GM21528 (cell line): ENCODE measurements at regions not wholly inside any gene's neighbourhood (a gene's known extent, or its start where the extent isn't known, plus 50 kb on each side); places are given as distances from the start of the nearest gene placed in this dataset.
"Not testable (repeated sequence)": the region's sequence is repeated elsewhere in the genome, so short reads cannot be mapped to it uniquely, and the experiment has no call there.

Experiments used
- ATAC-seq: cut with Tn5 transposase; IDR thresholded peaks from one replicate; pipeline ENCODE4 v1.9.1; 2021; ENCODE audit warnings: mild to moderate bottlenecking, moderate library complexity; ENCODE audit not compliant: unreplicated experiment, low FRiP score

DNA sequence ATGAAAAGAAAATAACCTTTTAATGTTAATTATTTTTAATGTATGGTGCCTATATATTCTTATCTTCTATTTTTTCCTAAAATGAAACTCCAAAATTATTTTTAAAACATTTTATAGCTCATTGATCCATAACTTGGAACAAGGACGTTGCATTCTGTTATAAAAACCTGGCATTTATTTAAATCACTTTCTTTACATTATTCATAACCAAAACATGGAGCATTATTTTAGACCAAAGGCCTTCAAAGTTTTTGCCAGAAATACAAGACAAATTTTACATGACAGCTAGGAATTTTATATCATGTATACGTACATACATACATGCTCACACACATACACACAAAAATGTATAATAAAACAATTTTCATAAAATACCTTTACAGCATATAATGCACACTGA, 259.8 kb downstream of the QDPR start:
- ATAC-seq: no peak

DNA sequence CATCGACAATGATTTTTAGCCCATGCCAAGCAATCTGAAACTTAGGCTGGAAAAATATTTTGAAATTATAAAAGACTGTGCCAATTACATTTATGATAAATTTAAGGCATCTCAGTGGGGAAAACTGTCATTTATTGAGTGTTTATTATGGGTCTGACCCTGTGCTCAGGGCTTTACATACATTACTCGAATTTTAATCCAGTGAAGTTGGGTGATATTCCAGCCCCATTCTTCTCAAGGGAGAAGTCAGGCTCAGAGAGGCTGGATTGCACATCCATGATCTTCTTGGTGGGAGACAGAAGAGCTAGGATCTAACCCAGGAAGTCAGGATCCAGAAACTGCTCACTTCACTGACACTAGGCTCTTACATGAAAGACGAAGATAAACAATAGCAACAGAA, 260.8 kb downstream of the QDPR start:
- no peak for ATAC-seq

DNA sequence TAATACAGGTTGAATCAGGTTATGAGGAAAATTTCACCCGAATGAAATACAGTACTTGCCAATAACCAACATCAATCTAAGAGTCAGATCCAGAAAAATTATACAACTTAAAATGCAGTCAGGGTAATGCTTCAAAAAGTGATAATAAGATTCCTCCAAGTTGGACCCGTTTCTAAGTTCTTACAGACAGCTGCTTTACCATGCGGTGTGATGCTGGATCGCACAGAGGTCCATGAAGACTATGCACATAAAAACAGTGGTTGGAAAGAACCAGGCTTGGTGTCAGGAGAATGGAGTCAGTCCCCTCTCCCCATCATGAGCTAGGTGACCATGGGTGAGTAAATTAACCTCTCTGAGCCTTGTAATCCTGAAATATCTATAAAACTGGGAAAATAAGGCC, 261.3 kb downstream of the QDPR start:
- no peak for ATAC-seq

DNA sequence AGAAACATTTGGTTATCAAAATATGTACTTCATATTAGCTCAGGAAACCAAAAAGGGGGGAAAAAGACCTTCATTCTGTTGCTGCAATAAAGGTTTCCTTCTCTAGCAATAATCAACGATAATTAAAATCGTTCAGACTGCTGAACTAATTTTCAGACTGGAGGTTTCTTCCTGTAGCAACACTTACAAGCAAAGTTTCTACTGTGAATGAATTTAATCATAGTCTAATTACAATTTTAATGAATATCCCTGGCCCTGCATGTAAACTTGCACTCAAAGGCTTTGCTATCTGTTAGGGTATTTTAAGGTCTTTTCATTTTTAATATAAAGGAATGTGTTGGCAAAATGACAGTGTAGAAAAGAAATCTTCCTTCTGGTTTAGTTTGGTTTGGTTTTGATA, 265.2 kb downstream of the QDPR start:
- ATAC-seq: no peak

DNA sequence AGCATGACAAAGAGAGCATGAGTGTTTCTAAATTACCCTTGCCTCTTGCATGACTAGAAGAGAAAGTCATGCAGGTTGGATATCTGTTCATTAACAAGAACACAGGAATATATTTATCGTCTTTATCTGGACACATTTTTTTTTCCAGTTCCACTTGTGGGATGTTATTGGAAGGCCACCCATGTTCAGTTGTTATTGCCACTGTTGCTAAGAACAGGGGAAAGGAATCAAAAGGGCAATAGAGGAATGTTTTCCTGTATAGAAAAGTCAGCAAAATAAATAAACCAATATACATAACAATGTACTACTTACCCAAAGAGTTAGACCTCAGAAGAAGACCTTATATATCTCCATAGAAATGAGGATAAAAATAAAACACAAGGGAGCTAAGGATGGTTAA, 270.1 kb downstream of the QDPR start:
- no peak for ATAC-seq

DNA sequence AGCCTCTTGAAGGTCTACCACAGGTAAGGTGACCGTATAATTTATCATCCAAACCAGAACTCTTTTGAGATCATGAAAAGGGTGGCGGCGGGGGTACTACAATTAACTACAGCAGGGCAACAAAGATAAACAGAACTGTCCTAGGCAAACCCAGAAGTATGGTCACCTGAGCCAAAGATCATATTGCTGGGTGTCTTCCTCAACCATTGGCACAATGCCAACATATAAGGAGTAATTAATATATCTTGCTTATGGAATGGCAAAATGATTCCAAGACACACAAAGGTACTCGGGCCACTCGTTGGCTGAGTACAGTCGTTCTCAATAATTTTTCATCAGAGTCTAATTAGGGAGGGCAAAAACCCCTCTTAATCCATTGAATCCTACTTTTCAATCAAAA, 273.3 kb downstream of the QDPR start:
- no peak for ATAC-seq

DNA sequence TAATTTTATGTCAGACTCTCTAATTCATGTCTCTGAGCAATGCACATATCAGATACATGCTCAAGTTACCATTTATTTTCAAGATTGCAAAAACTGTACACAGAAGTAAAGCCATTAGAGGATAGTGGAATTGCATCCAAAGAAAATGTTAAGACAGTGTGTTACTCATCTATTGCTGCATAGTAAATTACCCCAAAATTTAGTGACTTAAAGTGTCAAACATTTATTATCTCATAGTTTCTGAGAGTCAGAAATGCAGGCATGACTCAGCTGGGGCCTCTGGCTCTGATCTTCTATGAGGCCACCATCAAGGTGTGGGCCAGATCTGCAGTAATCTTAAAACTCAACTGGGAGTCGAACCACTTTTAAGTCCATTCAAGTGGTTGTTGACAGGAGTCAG, 275.2 kb downstream of the QDPR start:
- no peak for ATAC-seq

DNA sequence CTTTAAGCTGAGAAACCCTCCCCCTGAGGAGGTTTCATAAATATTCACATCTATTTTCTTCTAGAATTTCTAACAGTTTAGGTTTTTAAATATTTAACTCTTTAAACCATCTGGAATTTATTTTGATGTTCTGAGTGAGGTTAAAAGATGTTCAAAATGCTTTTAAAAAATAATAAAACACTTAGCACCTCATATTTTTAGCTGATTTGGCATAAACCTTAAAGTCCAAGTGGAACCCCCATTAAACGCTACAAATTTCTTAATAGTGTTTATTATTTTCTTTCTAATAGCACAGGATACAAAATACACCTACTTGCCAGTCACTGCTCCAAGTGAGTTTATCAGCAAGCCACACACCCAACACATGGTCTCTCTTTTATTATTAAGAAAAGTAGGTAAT, 277.2 kb downstream of the QDPR start:
- ATAC-seq: no peak

DNA sequence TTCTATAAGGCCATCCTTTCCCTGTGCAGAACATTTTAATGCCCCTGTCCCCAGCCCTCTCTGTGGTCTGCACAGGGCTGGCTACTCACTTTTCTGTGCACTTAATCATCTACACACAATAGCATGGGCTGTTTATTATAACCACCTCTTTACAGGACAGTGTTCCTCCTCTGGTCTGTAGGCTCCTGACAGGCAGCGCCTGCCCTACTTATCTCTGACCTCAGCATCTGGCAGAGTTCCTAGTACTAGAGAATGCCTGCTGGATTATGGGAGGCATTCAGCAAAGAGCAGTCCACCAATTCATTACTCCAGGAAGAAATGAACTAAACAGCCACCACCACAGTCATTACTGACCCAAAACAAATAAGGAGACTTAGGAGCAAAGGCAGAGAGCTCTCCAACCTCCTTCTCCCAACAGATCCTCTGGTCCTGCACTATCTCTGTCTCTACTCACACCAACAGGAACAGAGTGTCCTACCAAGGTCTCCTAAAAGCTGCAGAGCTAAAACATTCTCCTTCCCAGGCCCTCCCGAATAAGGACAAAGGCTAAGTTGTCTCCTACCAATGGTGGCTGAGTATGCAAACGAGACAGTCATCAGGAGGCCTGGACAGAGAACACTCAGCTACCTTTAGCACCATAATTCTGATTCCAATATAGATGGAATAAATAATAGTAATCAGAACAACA, 279.2 kb downstream of the QDPR start:
- no peak for ATAC-seq

DNA sequence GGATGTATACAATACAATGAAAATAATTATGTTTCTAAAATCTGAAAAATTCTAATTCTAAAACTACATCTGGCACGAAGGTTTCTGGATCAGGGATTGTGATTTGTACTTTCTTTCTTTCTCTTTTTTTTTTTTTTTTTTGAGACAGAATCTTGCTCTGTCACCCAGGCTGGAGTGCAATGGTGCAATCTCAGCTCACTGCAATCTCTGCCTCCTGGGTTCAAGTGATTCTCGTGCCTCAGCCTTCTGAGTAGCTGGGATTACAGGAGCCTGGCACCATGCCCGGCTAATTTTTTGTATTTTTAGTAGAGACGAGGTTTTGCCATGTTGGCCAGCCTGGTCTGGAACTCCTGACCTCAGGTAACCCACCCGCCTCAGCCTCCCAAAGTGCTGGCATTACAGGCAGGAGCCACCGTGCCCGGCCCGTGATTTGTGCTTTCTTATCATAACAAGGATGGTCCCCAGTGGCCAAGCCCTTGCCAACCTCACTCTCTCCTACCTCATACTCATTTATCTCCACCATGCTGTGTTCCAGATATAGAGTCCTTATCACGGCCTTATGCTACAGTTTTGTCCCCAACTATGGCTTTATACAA, 279.9 kb downstream of the QDPR start:
- ATAC-seq: not testable (repeated sequence)

DNA sequence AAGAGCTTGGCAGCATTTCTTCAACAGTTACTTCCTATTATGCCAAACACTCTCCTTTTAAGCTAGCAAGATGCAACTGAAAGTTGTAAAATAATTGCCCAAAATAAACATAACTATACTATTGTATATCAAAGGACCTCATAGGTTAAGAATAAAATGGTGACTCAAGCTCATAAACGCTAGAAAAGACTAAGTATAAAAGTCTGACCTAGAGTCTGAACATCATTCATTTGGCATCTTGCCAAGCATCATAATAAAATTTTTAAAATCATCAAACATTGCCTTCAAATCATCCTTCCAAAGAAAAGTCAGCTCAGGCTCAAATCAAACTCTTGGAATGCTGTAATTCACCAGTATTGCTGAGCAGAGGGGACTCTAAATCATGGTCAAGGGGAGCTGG, 281.2 kb downstream of the QDPR start:
- ATAC-seq: no peak

DNA sequence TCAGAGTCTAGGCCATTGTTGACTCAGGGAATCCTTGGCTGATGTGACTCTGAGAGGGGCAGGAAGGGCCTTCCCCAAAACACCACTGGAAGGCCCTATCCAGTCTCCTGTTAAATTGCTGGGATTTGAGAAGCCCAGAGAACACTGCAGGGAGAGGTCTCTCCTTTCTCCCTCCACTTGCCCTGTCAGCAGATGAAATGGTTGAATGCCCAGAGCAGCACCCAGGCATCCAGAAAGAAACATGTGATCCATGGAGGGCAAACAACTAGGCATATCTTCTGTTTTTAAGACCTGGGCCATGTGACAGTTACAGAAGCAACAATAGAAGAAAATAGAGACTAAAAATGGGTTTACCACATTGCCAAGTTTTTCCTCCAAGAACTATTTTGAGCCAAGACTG, 291.1 kb downstream of the QDPR start:
- no peak for ATAC-seq

DNA sequence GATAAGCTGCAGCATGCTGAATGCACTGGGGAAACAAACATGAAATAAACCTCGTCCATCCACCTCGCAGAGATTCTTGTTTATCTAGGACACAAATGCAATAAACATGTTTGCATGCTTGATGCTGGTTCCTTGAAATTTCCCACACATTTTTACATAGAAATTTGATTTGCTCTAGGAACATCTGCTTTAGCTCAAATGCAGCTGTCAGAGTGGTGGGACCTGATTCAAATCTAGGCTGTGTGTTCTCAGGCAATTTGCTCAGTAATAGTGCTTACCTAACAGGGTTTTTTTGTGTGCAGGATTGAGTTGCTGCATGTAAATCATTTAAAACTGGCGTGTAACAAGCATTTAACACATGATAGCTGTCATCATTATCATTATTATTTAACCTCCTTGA, 293.1 kb downstream of the QDPR start:
- no peak for ATAC-seq

DNA sequence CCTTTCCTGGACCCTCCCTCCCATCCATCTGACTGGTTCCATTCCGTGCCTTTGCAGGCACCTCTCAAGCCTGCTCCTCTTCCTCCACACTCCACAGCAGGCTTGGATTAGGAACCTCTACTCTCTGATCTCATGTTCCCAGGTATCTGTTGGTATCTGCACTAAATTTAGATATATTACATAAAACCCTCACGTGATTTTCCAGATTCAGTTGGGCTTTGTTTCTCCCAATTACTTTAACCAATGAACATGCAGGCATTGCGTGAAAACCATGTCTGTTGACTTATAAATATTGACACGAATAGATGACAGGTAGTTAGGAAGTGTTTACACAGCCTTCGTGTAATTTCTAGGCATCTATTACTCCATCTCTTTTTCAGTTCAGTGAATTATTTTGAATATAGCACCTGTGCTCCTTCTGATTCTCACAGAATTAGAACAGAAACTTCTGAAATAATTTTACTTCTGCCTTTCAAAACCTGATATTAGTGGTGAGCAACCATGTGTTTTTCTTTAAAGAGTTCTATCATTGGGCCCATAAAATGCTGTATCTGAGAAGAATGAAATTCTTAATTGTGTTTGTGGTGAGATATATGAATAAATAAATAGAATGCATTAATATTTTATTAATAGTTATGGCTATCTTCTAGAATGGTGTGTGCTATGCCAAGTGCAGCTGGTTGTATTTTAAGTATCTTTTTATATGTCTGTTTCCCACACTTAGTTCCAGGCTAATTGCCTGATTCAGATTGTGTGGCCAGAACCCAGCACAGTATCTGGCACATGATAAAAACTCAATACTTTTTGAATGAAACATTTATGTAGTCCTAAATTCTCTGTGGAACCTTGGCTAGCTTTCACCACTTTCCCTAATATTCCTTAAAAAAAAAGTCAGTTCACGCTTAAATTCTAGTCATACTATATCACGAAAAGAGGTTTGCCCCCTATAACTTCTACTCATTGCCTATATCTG, 304.8 kb downstream of the QDPR start:
- ATAC-seq: no peak

DNA sequence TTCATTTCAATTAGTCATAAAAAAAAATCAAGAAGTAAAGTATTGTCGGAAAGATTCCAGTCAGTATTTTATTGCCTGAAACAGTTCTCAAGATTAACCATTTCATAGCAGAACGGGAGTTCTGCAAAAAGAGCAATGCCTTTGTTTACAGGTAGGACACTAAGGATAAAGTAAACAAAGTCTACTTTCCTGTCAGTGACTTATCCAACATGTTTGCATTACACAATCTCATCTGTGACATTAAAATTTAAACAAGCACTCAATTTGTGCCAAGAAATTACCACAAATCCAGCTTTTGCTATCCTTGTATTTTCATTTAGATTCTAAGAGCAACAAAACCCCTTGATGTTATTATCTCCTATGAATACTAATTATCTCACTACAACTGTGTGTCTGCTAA, 306.5 kb upstream of the LDB2 start:
- no peak for ATAC-seq

DNA sequence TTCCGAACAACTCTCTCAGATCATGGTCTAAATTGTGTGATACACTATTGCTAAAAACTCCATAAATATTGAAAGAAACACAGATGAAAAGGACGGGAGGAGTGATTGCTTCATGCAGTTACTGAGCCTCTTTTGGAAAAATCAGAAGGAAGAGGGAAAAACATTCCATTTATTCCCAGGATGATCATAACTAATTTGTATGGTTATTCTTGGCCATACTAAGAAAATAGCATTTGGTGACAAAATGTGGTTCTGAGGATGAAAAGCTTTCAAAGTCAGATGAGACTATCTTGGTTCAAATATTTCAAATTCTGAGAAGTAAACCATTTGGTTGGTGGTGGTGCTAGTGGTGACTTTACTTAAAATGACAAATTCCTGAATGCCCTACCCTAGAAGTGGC, 305.4 kb upstream of the LDB2 start:
- ATAC-seq: no peak

DNA sequence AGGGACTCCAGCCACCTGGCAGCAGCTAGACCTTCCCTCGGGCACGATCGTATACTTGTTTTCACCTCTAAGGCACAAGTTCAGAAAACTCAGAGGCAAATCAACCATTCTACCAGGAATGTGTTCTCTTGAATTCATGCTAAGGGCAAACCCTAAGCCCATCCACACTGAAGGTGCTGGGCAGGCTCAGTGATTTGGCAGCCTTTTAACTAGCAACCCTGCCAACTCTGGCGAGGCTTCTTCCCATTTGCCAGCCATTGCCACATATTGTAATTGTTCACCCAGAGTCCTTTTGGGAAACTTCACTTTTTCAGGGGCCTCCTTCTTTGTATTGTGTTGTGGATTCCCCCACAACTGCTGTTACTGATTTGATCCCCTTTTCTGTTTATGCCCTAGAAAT, 298.6 kb upstream of the LDB2 start:
- no peak for ATAC-seq

DNA sequence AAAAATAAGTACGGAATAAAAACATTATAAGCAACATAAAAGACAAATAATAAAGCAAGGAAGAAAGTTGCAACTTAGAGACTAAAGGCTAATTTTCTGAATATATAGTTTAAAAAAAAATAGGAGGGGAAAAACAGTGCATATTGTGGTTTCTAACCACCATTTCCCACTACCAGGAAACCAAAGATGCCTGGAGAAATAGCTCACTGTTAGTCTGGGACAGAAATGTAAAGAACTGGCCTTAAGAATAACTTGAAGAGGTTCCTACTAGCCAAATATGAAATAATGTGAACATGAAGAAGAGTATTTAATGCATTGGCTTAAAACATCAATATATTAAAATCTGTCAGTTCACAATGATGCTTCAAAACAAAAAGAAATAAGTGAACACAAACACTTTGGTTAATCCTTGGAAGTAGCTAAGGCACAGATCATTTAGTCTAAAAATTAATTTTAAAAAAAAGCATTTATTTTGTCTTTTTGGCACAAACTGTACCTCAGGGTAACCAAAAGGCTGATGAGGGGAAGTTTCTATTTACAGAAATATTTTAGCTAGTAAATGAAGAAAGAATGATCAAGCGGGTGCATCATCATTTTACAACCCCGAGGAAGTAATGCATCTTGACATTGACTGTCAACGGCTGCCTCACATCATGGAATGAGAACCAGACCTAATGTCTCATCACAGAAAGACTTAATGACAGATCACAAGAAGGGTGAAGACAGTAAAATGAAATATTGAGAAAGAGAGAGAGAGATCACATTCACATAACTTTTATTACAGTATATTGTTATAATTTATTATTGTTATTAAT, 297.2 kb upstream of the LDB2 start:
- ATAC-seq: no peak

DNA sequence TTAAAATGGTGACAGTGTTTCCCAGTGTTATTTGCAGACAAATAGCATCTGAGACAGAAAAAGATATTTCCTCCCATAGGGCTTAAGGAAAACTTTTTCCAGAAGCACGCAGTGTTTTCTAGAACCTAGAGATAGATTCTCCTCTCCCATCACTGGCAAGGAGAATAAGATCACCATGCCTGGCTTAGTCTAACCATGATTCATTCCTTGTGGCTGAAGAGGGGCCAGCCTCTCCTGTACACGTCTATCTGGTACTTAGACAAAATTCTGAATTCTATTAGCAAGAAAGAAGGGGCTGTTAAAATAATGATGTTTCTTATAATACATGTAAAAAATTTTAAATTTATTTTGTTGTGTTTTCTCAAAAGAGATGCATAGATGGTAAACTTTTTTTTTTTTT, 296.1 kb upstream of the LDB2 start:
- no peak for ATAC-seq

DNA sequence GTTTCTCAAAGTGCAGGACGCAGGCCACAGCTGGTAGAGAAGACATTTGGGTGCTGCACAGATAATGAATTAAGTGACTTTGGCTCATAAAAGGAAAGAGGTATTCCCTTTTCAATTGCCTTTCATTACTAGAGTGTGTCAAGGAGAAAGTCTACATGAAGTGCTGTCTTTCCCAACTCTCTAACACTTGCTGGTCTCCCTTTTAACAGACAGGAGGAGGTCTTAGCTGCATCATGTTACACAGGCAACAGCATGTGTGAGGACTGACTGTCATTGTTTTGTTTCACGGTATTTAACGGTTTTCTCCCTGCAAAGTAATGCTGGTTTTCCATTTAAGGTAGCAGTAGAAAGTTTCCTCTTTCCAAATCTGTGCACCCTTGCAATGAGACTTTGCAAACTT, 291.3 kb upstream of the LDB2 start:
- ATAC-seq: no peak

DNA sequence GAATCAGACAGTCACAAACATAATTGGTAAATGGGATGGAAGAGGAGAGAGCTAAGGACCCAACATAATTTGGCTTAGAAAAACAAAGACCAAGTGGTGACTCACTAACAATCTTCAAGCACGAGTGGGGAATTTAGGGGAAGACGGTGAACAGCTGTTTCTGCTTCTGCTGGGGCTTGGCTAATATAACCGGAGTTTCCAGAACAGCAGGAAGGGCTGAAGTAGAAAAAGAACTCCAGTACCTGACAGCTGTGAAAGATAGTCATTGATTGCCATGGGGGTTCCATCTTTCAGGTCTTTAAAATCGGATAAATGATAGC, 290.9 kb upstream of the LDB2 start:
- ATAC-seq: no peak
